ENCODE measurements at regions not wholly inside any gene's neighbourhood (a gene's known extent, or its start where the extent isn't known, plus 50 kb on each side); places are given as distances from the start of the nearest gene placed in this dataset.

DNA sequence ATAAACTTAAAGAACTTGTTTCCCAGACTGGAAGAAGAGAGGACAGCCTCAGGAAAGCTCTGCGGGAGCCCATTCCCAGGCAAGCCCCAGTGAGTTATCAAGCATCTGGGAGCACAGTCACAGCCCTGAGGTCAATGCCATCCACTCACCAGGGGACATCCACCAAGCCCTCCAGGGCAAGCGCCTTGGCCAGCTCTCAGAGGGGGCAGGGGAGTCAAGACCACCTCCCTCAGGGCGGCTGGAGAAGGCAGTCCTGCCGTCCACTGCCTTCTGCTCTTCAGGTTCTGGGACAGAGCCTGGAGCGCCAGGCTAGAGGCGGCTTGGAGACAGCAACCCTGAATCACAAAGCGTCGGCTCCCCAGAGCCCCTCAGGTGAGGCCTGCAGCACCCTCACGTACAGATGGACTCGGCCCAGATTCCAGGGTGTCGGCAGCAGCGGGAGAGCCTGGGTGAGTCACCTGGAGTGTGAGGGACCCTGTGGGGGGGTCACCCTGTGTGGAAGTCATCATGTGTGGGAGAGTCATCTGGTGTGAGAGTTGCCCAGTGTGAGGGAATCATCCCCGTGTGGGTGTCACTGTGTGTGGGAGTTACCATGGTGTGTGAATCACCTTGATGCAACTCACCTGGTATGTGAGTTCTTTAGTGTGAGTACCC is 100.9 kb upstream of the TEX51 start:
- Histone ChIP-seq H4K20me1 (ENCODE audit: control insufficient read depth, extremely low read depth, insufficient read depth, low read length) (no peaks in the 10 kb centered on the region), H3K36me3 (ENCODE audit: control insufficient read depth in 2 of 2, extremely low read depth in 1 of 2, insufficient read depth in 2 of 2, low read length in 2 of 2) (no peaks in the 10 kb centered on the region), H3K4me1 (ENCODE audit: control insufficient read depth, extremely low read depth, insufficient read depth, low read length) (no peaks in the 10 kb centered on the region), H3K27me3 (ENCODE audit: control insufficient read depth, extremely low read depth, insufficient read depth, low read length) (no peaks in the 10 kb centered on the region), H3K27ac (ENCODE audit: control insufficient read depth, insufficient read depth, low read length) (no peak overlapping the region), H2AFZ (ENCODE audit: control insufficient read depth, low read length) (no peak overlapping the region), H3K9ac (ENCODE audit: control insufficient read depth, extremely low read depth, insufficient read depth, low read length) (no peak overlapping the region), H3K9me1 (ENCODE audit: control insufficient read depth, extremely low read depth, insufficient read depth, low read length) (no peaks in the 10 kb centered on the region), H3K9me3 (ENCODE audit: control insufficient read depth, low read depth, low read length) (peaks cover 1% of the 10 kb centered on the region), H3K4me2 (ENCODE audit: control insufficient read depth, extremely low read depth, insufficient read depth, low read depth, low read length) (no peak overlapping the region), H3K79me2 (ENCODE audit: control insufficient read depth, insufficient read depth, low read length) (no peaks in the 10 kb centered on the region), H3K4me3 (ENCODE audit: control insufficient read depth in 2 of 3, extremely low read depth in 1 of 3, insufficient read depth in 2 of 3, low read depth in 1 of 3, low read length in 3 of 3) (no peak overlapping the region)
- DNase-seq (ENCODE audit: low read depth, low spot score) (no peak), FAIRE-seq (no peak)
- TF ChIP-seq EZH2 (IDR thresholded peaks at IDR 0.05; ENCODE audit: low read length), result no peak
- TF ChIP-seq, protein P1, sequence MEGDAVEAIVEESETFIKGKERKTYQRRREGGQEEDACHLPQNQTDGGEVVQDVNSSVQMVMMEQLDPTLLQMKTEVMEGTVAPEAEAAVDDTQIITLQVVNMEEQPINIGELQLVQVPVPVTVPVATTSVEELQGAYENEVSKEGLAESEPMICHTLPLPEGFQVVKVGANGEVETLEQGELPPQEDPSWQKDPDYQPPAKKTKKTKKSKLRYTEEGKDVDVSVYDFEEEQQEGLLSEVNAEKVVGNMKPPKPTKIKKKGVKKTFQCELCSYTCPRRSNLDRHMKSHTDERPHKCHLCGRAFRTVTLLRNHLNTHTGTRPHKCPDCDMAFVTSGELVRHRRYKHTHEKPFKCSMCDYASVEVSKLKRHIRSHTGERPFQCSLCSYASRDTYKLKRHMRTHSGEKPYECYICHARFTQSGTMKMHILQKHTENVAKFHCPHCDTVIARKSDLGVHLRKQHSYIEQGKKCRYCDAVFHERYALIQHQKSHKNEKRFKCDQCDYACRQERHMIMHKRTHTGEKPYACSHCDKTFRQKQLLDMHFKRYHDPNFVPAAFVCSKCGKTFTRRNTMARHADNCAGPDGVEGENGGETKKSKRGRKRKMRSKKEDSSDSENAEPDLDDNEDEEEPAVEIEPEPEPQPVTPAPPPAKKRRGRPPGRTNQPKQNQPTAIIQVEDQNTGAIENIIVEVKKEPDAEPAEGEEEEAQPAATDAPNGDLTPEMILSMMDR (optimal IDR thresholded peaks at IDR 0.05 in 1 of 3, IDR thresholded peaks at IDR 0.05 in 1 of 3, conservative IDR thresholded peaks at IDR 0.05 in 1 of 3; ENCODE audit: extremely low read depth in 1 of 3, insufficient read depth in 2 of 3, low read length in 3 of 3), result no peak
- dilution Hi-C loops (cut with MboI; ENCODE audit: extremely low pct_ligation_motif_present, low sequenced_read_pairs), result no loop called here

DNA sequence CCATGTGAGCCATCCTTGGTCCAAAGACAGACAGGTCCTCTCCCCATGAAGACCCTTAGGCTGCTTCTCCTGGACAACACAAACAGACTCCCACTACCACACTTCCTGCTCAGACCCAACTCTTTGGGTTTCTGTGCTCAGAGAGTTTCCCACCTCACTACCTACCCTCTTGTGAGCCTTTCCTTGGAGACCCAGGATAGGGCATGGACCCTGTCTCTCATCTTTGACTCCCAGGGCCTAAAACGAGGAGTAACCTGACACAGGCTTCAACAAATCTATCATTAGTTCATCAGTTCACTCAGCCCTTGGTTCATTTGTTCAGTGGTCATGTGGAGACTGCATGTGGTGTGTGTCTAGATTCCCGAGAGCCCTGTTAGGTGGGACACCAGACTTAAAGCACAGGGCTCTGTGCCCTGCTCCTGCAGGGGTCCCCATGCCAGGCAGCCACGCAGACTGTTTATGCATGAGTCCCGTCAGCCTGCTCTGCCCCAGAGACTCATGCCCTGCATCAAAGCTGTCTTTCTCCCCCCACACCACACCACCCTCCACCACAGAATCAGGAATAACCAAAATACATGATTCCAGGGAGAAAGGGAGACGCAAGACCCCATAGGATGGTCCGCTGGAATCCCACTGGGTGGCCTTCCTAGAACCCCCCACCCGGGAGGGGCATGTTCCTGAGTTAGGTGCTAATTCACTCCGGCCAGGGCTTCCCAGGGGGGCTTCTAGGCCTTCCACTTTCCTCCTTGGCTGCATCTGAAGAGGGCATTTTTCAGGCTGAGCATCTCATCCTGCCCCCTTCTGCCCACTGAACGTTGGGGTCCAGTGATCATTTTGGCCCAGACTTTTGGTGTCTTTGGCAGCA is 100.2 kb upstream of the TEX51 start:
- dilution Hi-C loops (cut with MboI; ENCODE audit: extremely low pct_ligation_motif_present, low sequenced_read_pairs), result no loop called here
- no peaks in the 10 kb centered on the region for H3K79me2 ChIP-seq (ENCODE audit: control insufficient read depth, insufficient read depth, low read length)
- no peak overlapping the region for H3K4me3 ChIP-seq (ENCODE audit: control insufficient read depth in 2 of 3, extremely low read depth in 1 of 3, insufficient read depth in 2 of 3, low read depth in 1 of 3, low read length in 3 of 3)
- TF ChIP-seq, protein P1 (optimal IDR thresholded peaks at IDR 0.05 in 1 of 3, IDR thresholded peaks at IDR 0.05 in 1 of 3, conservative IDR thresholded peaks at IDR 0.05 in 1 of 3; ENCODE audit: extremely low read depth in 1 of 3, insufficient read depth in 2 of 3, low read length in 3 of 3), result no peak
- TF ChIP-seq EZH2 (IDR thresholded peaks at IDR 0.05; ENCODE audit: low read length), result no peak
- H3K9me1 ChIP-seq (ENCODE audit: control insufficient read depth, extremely low read depth, insufficient read depth, low read length), result no peaks in the 10 kb centered on the region
- H3K36me3 ChIP-seq (ENCODE audit: control insufficient read depth in 2 of 2, extremely low read depth in 1 of 2, insufficient read depth in 2 of 2, low read length in 2 of 2), result no peaks in the 10 kb centered on the region
- H4K20me1 ChIP-seq (ENCODE audit: control insufficient read depth, extremely low read depth, insufficient read depth, low read length), result no peaks in the 10 kb centered on the region
- H3K9me3 ChIP-seq (ENCODE audit: control insufficient read depth, low read depth, low read length), result peaks cover 1% of the 10 kb centered on the region
- DNase-seq (ENCODE audit: low read depth, low spot score), result no peak
- no peak overlapping the region for H3K27ac ChIP-seq (ENCODE audit: control insufficient read depth, insufficient read depth, low read length)
- H3K4me2 ChIP-seq (ENCODE audit: control insufficient read depth, extremely low read depth, insufficient read depth, low read depth, low read length), result no peak overlapping the region
- H2AFZ ChIP-seq (ENCODE audit: control insufficient read depth, low read length), result no peak overlapping the region
- H3K27me3 ChIP-seq (ENCODE audit: control insufficient read depth, extremely low read depth, insufficient read depth, low read length), result no peaks in the 10 kb centered on the region
- FAIRE-seq, result no peak
- H3K4me1 ChIP-seq (ENCODE audit: control insufficient read depth, extremely low read depth, insufficient read depth, low read length), result no peaks in the 10 kb centered on the region
- no peak overlapping the region for H3K9ac ChIP-seq (ENCODE audit: control insufficient read depth, extremely low read depth, insufficient read depth, low read length)

Measured in keratinocyte (primary cell).